Endothelial cell of umbilical vein (primary cell): ENCODE measurements at regions not wholly inside any gene's neighbourhood (a gene's known extent, or its start where the extent isn't known, plus 50 kb on each side); places are given as distances from the start of the nearest gene placed in this dataset.

Experiments
- EZH2 ChIP-seq: IDR thresholded peaks from 2 replicates; pipeline ENCODE4 v1.6.1; 2012; ENCODE audit warnings: borderline replicate concordance, low read depth, mild to moderate bottlenecking, moderate library complexity, low read length, inconsistent platforms; ENCODE audit not compliant: severe bottlenecking
- FOS ChIP-seq: IDR thresholded peaks from 2 replicates; pipeline ENCODE4 v1.6.1; 2011; ENCODE audit warnings: mild to moderate bottlenecking, low read length, moderate library complexity, borderline replicate concordance; ENCODE audit not compliant: insufficient read depth
- GATA2 ChIP-seq: IDR thresholded peaks from 2 replicates; pipeline ENCODE4 v1.7.0; 2011; ENCODE audit warnings: low read depth, mild to moderate bottlenecking, moderate library complexity, mixed read lengths, low read length; ENCODE audit not compliant: insufficient read length, insufficient read depth
- JUN ChIP-seq: IDR thresholded peaks from 2 replicates; pipeline ENCODE4 v1.6.1; 2011; ENCODE audit warnings: borderline replicate concordance, low read depth; ENCODE audit not compliant: insufficient read length, insufficient read depth
- MYC ChIP-seq: IDR thresholded peaks from one replicate; pipeline ENCODE4 v1.6.1; 2011; ENCODE audit warnings: mild to moderate bottlenecking, low read depth, low read length
- POLR2A ChIP-seq: IDR thresholded peaks from 2 replicates; pipeline ENCODE4 v1.6.1; 2012; ENCODE audit warnings: low read depth, mild to moderate bottlenecking, control low read depth, low read length
- POLR2AphosphoS5 ChIP-seq: IDR thresholded peaks from 2 replicates; pipeline ENCODE4 v1.6.1; 2012; ENCODE audit warnings: low read depth, mild to moderate bottlenecking, control low read depth, low read length, moderate library complexity; ENCODE audit not compliant: insufficient read depth
- TF ChIP-seq, protein P1 (sequence below), 2 donors: IDR thresholded peaks; 1 replicate in 1 of 2; 2 replicates in 1 of 2; pipeline ENCODE4 v1.5.1; 2011; ENCODE audit warnings: low read length in 2 of 2, mild to moderate bottlenecking in 2 of 2, moderate library complexity in 2 of 2, control low read depth in 1 of 2, inconsistent platforms in 1 of 2, low read depth in 1 of 2; ENCODE audit not compliant: insufficient read depth in 1 of 2; ENCODE audit errors: extremely low read depth in 1 of 2
- TF ChIP-seq, protein P2 (sequence below): IDR thresholded peaks from 2 replicates; pipeline ENCODE4 v1.6.1; 2011; ENCODE audit not compliant: insufficient read depth, insufficient read length

DNA sequence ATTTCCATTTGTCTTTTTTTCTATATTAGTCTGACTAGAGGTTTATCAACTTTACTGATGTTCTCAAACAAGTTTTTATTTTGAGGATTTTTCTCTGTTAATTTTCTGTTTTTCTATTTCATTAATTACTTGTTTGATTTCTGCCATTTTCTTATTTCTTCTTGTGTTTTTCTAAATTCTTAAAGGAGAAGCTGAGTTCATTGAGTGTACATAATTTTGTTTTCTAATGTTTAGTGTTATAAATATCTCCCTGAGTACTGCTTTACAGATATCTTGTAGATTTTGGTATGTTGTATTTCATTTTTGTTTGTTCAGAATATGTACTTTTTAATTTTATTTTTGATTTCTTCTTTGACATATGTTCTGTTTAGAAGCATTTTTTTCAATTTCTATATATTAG lies 1404.3 kb upstream of the MIR17HG start:
- TF ChIP-seq, protein P1, sequence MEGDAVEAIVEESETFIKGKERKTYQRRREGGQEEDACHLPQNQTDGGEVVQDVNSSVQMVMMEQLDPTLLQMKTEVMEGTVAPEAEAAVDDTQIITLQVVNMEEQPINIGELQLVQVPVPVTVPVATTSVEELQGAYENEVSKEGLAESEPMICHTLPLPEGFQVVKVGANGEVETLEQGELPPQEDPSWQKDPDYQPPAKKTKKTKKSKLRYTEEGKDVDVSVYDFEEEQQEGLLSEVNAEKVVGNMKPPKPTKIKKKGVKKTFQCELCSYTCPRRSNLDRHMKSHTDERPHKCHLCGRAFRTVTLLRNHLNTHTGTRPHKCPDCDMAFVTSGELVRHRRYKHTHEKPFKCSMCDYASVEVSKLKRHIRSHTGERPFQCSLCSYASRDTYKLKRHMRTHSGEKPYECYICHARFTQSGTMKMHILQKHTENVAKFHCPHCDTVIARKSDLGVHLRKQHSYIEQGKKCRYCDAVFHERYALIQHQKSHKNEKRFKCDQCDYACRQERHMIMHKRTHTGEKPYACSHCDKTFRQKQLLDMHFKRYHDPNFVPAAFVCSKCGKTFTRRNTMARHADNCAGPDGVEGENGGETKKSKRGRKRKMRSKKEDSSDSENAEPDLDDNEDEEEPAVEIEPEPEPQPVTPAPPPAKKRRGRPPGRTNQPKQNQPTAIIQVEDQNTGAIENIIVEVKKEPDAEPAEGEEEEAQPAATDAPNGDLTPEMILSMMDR (IDR thresholded peaks at IDR 0.05; ENCODE audit: extremely low read depth in 1 of 2, insufficient read depth in 1 of 2, low read depth in 1 of 2, low read length in 2 of 2) = no peak
- TF ChIP-seq FOS (no peak), POLR2A (no peak), EZH2 (no peak), MYC (no peak), POLR2AphosphoS5 (no peak), JUN (no peak), GATA2 (no peak)
- TF ChIP-seq, protein P2, sequence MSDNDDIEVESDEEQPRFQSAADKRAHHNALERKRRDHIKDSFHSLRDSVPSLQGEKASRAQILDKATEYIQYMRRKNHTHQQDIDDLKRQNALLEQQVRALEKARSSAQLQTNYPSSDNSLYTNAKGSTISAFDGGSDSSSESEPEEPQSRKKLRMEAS = no peak
